WERI-Rb-1 (cell line): ENCODE measurements at regions not wholly inside any gene's neighbourhood (a gene's known extent, or its start where the extent isn't known, plus 50 kb on each side); places are given as distances from the start of the nearest gene placed in this dataset.
A peak's percentile ranks its signal among the peaks of the same experiment; 100 is the strongest.

Source experiments
- DNase-seq: peaks from one replicate; pipeline ENCODE4 v3.0.0-alpha.2; 2020
- H3K27ac ChIP-seq: fragments of 250-450 bp; sonication (Bioruptor Pico); 2 replicates; pipeline ENCODE4 v1.5.1; 2020; ENCODE audit warnings: mild to moderate bottlenecking, moderate library complexity
- H3K27me3 ChIP-seq: fragments of 250-450 bp; sonication (Bioruptor Pico); 2 replicates; pipeline ENCODE4 v1.5.1; 2021; ENCODE audit warnings: mild to moderate bottlenecking, low read depth, moderate library complexity; ENCODE audit not compliant: insufficient read depth, severe bottlenecking
- H3K36me3 ChIP-seq: fragments of 250-450 bp; sonication (Bioruptor Pico); 2 replicates; pipeline ENCODE4 v1.5.1; 2020; ENCODE audit warnings: mild to moderate bottlenecking, moderate library complexity
- H3K4me3 ChIP-seq: 2 replicates; pipeline ENCODE4 v1.5.1; 2011; ENCODE audit warnings: low read depth, mild to moderate bottlenecking, control low read depth, low read length
- H3K9me3 ChIP-seq: fragments of 250-450 bp; sonication (Bioruptor Pico); 2 replicates; pipeline ENCODE4 v1.5.1; 2021; ENCODE audit warnings: mild to moderate bottlenecking, moderate library complexity; ENCODE audit not compliant: severe bottlenecking
- CTCF ChIP-seq: IDR thresholded peaks from 2 replicates; pipeline ENCODE4 v1.5.1; 2011; ENCODE audit warnings: low read depth, mild to moderate bottlenecking, control low read depth, inconsistent platforms, low read length

DNA sequence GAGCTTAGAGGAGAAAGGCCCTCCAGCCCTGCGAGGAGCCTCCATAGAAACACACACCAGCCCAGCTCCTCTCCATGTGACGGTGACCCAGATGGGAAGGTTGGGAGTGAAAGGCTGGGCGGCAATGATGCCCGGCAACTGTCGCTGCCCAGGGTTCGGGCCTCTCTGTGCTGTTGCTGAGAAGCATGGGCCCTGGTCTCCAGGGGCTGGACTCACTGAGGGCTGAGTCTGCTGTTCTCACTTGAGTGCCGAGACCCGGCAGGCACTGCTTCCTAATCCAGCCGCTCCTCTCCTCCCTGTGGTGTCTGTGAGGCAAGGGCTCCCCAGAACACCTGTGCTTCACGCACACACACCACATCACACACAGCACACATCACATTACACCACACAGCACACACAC, 493.6 kb downstream of the GADD45G start:
- Histone ChIP-seq H3K9me3 (no peaks in the 10 kb centered on the region), H3K4me3 (no peak overlapping the region), H3K27ac (peak overlapping the region; percentile 94), H3K27me3 (no peaks in the 10 kb centered on the region), H3K36me3 (no peaks in the 10 kb centered on the region)
- no peak for TF ChIP-seq CTCF
- peak; percentile 65 for DNase-seq

- Histone ChIP-seq H3K4me3 (no peak overlapping the region), H3K36me3 (no peaks in the 10 kb centered on the region), H3K27ac (peak overlapping the region; percentile 94), H3K27me3 (no peaks in the 10 kb centered on the region), H3K9me3 (no peaks in the 10 kb centered on the region)
- peak; percentile 67 for TF ChIP-seq CTCF
- peak; percentile 36 for DNase-seq
Observed at GRCh38 chr9:90099262-90099963, 494.6 kb downstream of the GADD45G start.

DNA sequence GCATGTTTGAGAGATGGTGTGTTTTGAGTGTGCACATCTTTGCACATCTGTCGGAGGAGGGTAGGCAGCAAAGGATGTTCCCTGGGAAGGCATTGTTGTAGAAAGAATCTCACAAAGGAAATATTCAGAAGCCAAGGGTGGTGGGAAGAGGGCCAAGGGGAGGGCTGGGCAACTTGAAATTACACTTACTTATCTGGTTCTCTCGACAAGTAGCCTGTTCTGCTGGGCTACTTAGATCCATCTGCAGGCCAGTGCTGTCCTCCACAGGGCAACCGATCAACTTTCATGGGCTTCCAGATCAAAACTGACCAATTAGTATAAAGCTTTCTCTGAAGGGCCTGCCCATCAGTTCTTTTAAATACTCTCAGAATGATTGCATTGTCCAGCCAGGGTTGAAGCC, 495.2 kb downstream of the GADD45G start:
- peak; percentile 35; the same call in 1 of the 2 replicates for TF ChIP-seq CTCF
- Histone ChIP-seq H3K9me3 (no peaks in the 10 kb centered on the region), H3K36me3 (no peaks in the 10 kb centered on the region), H3K27ac (peak overlapping the region; percentile 94), H3K27me3 (no peaks in the 10 kb centered on the region), H3K4me3 (no peak overlapping the region)
- DNase-seq = peak; percentile 40

- H3K27ac ChIP-seq = peak overlapping the region; percentile 94
- no peaks in the 10 kb centered on the region for H3K27me3 ChIP-seq
- peak; percentile 91 for DNase-seq
- H3K4me3 ChIP-seq = no peak overlapping the region
- no peaks in the 10 kb centered on the region for H3K36me3 ChIP-seq
- no peaks in the 10 kb centered on the region for H3K9me3 ChIP-seq
- TF ChIP-seq CTCF = peak; percentile 79
Observed at GRCh38 chr9:90102292-90102901, 497.6 kb downstream of the GADD45G start.

GRCh38 chr9:90103771-90104170, 499.0 kb downstream of the GADD45G start:
- H3K27me3 ChIP-seq = no peaks in the 10 kb centered on the region

More at GRCh38 chr9:90103771-90104170, 499.0 kb downstream of the GADD45G start:
- H3K27ac ChIP-seq = no peak overlapping the region
- H3K36me3 ChIP-seq = no peaks in the 10 kb centered on the region
- no peaks in the 10 kb centered on the region for H3K9me3 ChIP-seq
- DNase-seq = no peak
- no peak for TF ChIP-seq CTCF
- H3K4me3 ChIP-seq = no peak overlapping the region
